IMR-90 (cell line): ENCODE measurements at regions not wholly inside any gene's neighbourhood (a gene's known extent, or its start where the extent isn't known, plus 50 kb on each side); places are given as distances from the start of the nearest gene placed in this dataset.

Experiments
- ATAC-seq: fragments of 200-7000 bp; cut with Tn5 transposase; 2 replicates; pipeline ENCODE4 v1.9.1; 2020; ENCODE audit warnings: low read depth, mild to moderate bottlenecking, moderate library complexity
- BruUV-seq: library from RNA; stranded (reverse); fragments of 400-500 nt; replicated peaks from 2 replicates; lab custom pipeline; 2021; lab: Mats Ljungman, UMichigan
- CTCF ChIA-PET: fragments of 300-600 bp; formaldehyde crosslinking; extraction: SDS; loops from one replicate; lab custom pipeline; 2021; ENCODE audit warnings: antibody characterized with exemption; lab: Yijun Ruan, JAX
- POLR2A ChIA-PET: fragments of 300-600 bp; sonication (Branson Sonifier 250); formaldehyde crosslinking; loops from one replicate; lab custom pipeline; 2022; ENCODE audit warnings: antibody characterized with exemption; ENCODE audit not compliant: unreplicated experiment; lab: Charles Lee
- DNase-seq: peaks from one replicate; pipeline ENCODE4 v3.0.0; 2013
- H2AFZ ChIP-seq: replicated peaks from 2 replicates; pipeline ENCODE3; 2013; ENCODE audit warnings: low read length, mild to moderate bottlenecking; ENCODE audit not compliant: poor library complexity
- H2AK5ac ChIP-seq: 2 replicates; pipeline ENCODE4 v1.6.1; 2013; ENCODE audit warnings: low read depth, low read length, inconsistent platforms
- H2AK9ac ChIP-seq: replicated peaks from 2 replicates; pipeline ENCODE3; 2013; ENCODE audit warnings: mild to moderate bottlenecking, low read depth, low read length, moderate library complexity; ENCODE audit not compliant: poor library complexity
- H2BK120ac ChIP-seq: 2 replicates; pipeline ENCODE4 v1.6.1; 2013; ENCODE audit warnings: low read depth, low read length, inconsistent platforms
- H2BK15ac ChIP-seq: 3 replicates; pipeline ENCODE4 v1.6.1; 2013; ENCODE audit warnings: low read depth, low read length, inconsistent platforms
- H2BK20ac ChIP-seq: 2 replicates; pipeline ENCODE4 v1.6.1; 2013; ENCODE audit warnings: low read depth, mild to moderate bottlenecking, inconsistent platforms, low read length, moderate library complexity
- H2BK5ac ChIP-seq: 2 replicates; pipeline ENCODE4 v1.6.1; 2013; ENCODE audit warnings: mild to moderate bottlenecking, low read depth, low read length, inconsistent platforms; ENCODE audit not compliant: poor library complexity, severe bottlenecking
- H3K14ac ChIP-seq: replicated peaks from 2 replicates; pipeline ENCODE4 v1.6.1; 2013; ENCODE audit warnings: low read depth, low read length, inconsistent platforms
- H3K18ac ChIP-seq: 2 replicates; pipeline ENCODE4 v1.6.1; 2013; ENCODE audit warnings: low read depth, low read length, control low read depth
- H3K23ac ChIP-seq: 2 replicates; pipeline ENCODE4 v1.6.1; 2013; ENCODE audit warnings: low read depth, low read length, inconsistent platforms
- H3K27ac ChIP-seq: 2 replicates; pipeline ENCODE4 v1.5.1; 2013; ENCODE audit warnings: mild to moderate bottlenecking, control low read depth, low read length; ENCODE audit not compliant: insufficient read depth
- H3K27me3 ChIP-seq: 2 replicates; pipeline ENCODE4 v1.6.1; 2013; ENCODE audit warnings: low read length; ENCODE audit not compliant: control insufficient read depth, insufficient read depth
- H3K36me3 ChIP-seq: 2 replicates; pipeline ENCODE4 v1.6.1; 2013; ENCODE audit warnings: low read length, mixed read lengths; ENCODE audit not compliant: control insufficient read depth, insufficient read depth
- H3K4ac ChIP-seq: 2 replicates; pipeline ENCODE4 v1.6.1; 2013; ENCODE audit warnings: low read depth, low read length, inconsistent platforms
- H3K4me1 ChIP-seq: 2 replicates; pipeline ENCODE4 v1.6.1; 2013; ENCODE audit warnings: low read length, mixed read lengths; ENCODE audit not compliant: control insufficient read depth, insufficient read depth
- H3K4me2 ChIP-seq: 2 replicates; pipeline ENCODE4 v1.6.1; 2013; ENCODE audit warnings: low read depth, mild to moderate bottlenecking, control low read depth, low read length, moderate library complexity
- H3K4me3 ChIP-seq: 2 replicates; pipeline ENCODE4 v1.5.1; 2013; ENCODE audit warnings: low read depth, mild to moderate bottlenecking, control low read depth, low read length, moderate library complexity; ENCODE audit not compliant: insufficient read depth
- H3K56ac ChIP-seq: 2 replicates; pipeline ENCODE4 v1.6.1; 2013; ENCODE audit warnings: low read length, inconsistent platforms; ENCODE audit not compliant: insufficient read depth; ENCODE audit errors: extremely low read depth
- H3K79me1 ChIP-seq, 2 experiments: 2 replicates each; pipeline ENCODE4 v1.6.1; 2013; ENCODE audit warnings: low read length in 2 of 2, inconsistent platforms in 1 of 2, low read depth in 1 of 2
- H3K9ac ChIP-seq: 2 replicates; pipeline ENCODE4 v1.6.1; 2013; ENCODE audit warnings: low read depth, low read length, control low read depth
- H3K9me1 ChIP-seq: 2 replicates; pipeline ENCODE4 v1.6.1; 2013; ENCODE audit warnings: low read length, inconsistent platforms; ENCODE audit not compliant: insufficient read depth
- H3K9me3 ChIP-seq: 2 replicates; pipeline ENCODE4 v1.6.1; 2013; ENCODE audit warnings: low read length; ENCODE audit not compliant: control insufficient read depth, insufficient read depth
- H4K20me1 ChIP-seq: 2 replicates; pipeline ENCODE4 v1.6.1; 2013; ENCODE audit warnings: low read length, inconsistent platforms; ENCODE audit not compliant: insufficient read depth
- H4K5ac ChIP-seq: 2 replicates; pipeline ENCODE4 v1.6.1; 2013; ENCODE audit warnings: mild to moderate bottlenecking, low read depth, low read length, control low read depth
- H4K8ac ChIP-seq, 2 experiments: 2 replicates each; pipeline ENCODE4 v1.6.1; 2013; ENCODE audit warnings: low read depth in 2 of 2, low read length in 2 of 2, control low read depth in 1 of 2, inconsistent platforms in 1 of 2
- H4K91ac ChIP-seq: 2 replicates; pipeline ENCODE4 v1.6.1; 2013; ENCODE audit warnings: low read depth, low read length, inconsistent platforms; ENCODE audit not compliant: insufficient read depth
- BHLHE40 ChIP-seq: fragments of 150-350 bp; IDR thresholded peaks from 2 replicates; pipeline ENCODE4 v1.6.1; 2016; ENCODE audit warnings: mild to moderate bottlenecking, low read depth, low read length
- CEBPB ChIP-seq: IDR thresholded peaks from 2 replicates; pipeline ENCODE4 v1.6.1; 2012; ENCODE audit warnings: low read depth, low read length, improper control_type of control experiment
- CHD1 ChIP-seq: IDR thresholded peaks from 2 replicates; pipeline ENCODE4 v1.6.1; 2012; ENCODE audit warnings: low read depth, low read length, improper control_type of control experiment
- FOS ChIP-seq: fragments of 150-350 bp; IDR thresholded peaks from 2 replicates; pipeline ENCODE4 v1.6.1; 2016; ENCODE audit warnings: low read depth, low read length
- MAFK ChIP-seq: IDR thresholded peaks from 2 replicates; pipeline ENCODE4 v1.6.1; 2012; ENCODE audit warnings: low read depth, low read length, improper control_type of control experiment
- MAZ ChIP-seq: IDR thresholded peaks from 2 replicates; pipeline ENCODE4 v1.6.1; 2012; ENCODE audit warnings: low read depth, mild to moderate bottlenecking, low read length, improper control_type of control experiment, moderate library complexity, borderline replicate concordance
- NFE2L2 ChIP-seq: fragments of 150-350 bp; IDR thresholded peaks from 2 replicates; pipeline ENCODE4 v1.6.1; 2016; ENCODE audit warnings: low read depth, mild to moderate bottlenecking, low read length
- POLR2A ChIP-seq: IDR thresholded peaks from 2 replicates; pipeline ENCODE4 v1.6.1; 2012; ENCODE audit warnings: mild to moderate bottlenecking, low read depth, low read length
- RAD21 ChIP-seq: IDR thresholded peaks from 2 replicates; pipeline ENCODE4 v1.6.1; 2012; ENCODE audit warnings: low read length, improper control_type of control experiment
- RCOR1 ChIP-seq: IDR thresholded peaks from 2 replicates; pipeline ENCODE4 v1.6.1; 2012; ENCODE audit warnings: mild to moderate bottlenecking, low read length, improper control_type of control experiment; ENCODE audit not compliant: insufficient replicate concordance
- RFX5 ChIP-seq: IDR thresholded peaks from 2 replicates; pipeline ENCODE4 v1.8.0; 2012; ENCODE audit warnings: low read depth, mild to moderate bottlenecking, low read length, moderate library complexity
- SMC3 ChIP-seq: fragments of 150-350 bp; IDR thresholded peaks from 2 replicates; pipeline ENCODE4 v1.6.1; 2016; ENCODE audit warnings: low read depth, mild to moderate bottlenecking, antibody characterized with exemption, low read length, moderate library complexity
- WGBS, 2 experiments: methylation state at CpG; one replicate each; pipeline versions ENCODE4 v1.1.5 to v1.1.7; 2013; ENCODE audit warnings: missing lambda C conversion rate in 2 of 2; ENCODE audit not compliant: insufficient read length in 1 of 2; ENCODE audit errors: extremely low coverage in 2 of 2; 5-methylcytosine and 5-hydroxymethylcytosine counted together
- dilution Hi-C: fragments of 300-500 bp; cut with HindIII; formaldehyde crosslinking; loops from one replicate; pipeline ENCODE4 v1.14.3; 2018; ENCODE audit warnings: low sequenced_read_pairs; ENCODE audit not compliant: unreplicated experiment
- in situ Hi-C: fragments of 300-500 bp; cut with MboI; formaldehyde crosslinking; loops from 3 replicates; pipeline ENCODE4 v1.14.3; 2019; ENCODE audit warnings: low sequenced_read_pairs, inconsistent platforms, mixed read lengths
- intact Hi-C: fragments of 100-400 bp; cut with micrococcal nuclease; formaldehyde crosslinking; loops from 2 replicates; pipeline ENCODE4 v1.10.0; 2022
- TF ChIP-seq, protein P1 (sequence below): fragments of 150-350 bp; IDR thresholded peaks from 2 replicates; pipeline ENCODE4 v1.6.1; 2016; ENCODE audit warnings: low read depth, mild to moderate bottlenecking, low read length, moderate library complexity, borderline replicate concordance
- TF ChIP-seq, protein P2 (sequence below): fragments of 150-350 bp; IDR thresholded peaks from 2 replicates; pipeline ENCODE4 v1.6.1; 2017; ENCODE audit warnings: mild to moderate bottlenecking, antibody characterized with exemption, low read length, low read depth
- TF ChIP-seq, protein P3 (sequence below): conservative IDR thresholded peaks from 2 replicates; pipeline ENCODE4 v1.5.1; 2012; ENCODE audit warnings: mild to moderate bottlenecking, low read depth, low read length, improper control_type of control experiment

DNA sequence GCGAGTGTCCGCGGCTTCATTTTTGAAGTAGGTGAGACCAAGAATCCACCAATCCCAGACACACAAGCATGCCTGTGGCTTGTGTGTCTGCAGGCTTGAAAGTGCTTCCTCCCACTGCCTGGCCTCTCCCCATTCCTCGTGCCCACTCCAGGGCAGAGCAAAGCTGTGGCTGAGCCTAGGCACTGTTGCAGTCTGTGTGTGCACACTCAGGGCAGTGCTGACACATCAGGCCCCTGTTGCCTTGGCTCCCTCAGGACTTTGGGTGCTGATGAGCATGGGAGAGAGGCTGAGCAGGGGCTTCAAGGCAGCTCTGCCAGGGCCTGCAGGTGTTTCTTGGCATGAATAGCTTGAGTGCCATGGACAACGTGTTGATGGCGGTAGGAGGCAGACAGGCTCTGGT is 776.7 kb downstream of the CDH11 start:
- no peak overlapping the region for H2AFZ ChIP-seq
- DNase-seq = no peak
- H3K4me2 ChIP-seq = no peak overlapping the region
- no peak for ATAC-seq
- in situ Hi-C loops = no loop called here
- H3K79me1 ChIP-seq = no peaks in the 10 kb centered on the region
- no peak overlapping the region for H3K18ac ChIP-seq
- WGBS, 2 experiments = no CpG with 5 or more reads among the region's 6 CpGs
- no peak overlapping the region for H4K8ac ChIP-seq
- no peak overlapping the region for H2BK20ac ChIP-seq
- no peak for TF ChIP-seq RAD21
- no peak for TF ChIP-seq POLR2A
- no peak for TF ChIP-seq CEBPB
- TF ChIP-seq MAZ = no peak
- TF ChIP-seq RFX5 = no peak
- TF ChIP-seq SMC3 = no peak
- TF ChIP-seq, protein P1, sequence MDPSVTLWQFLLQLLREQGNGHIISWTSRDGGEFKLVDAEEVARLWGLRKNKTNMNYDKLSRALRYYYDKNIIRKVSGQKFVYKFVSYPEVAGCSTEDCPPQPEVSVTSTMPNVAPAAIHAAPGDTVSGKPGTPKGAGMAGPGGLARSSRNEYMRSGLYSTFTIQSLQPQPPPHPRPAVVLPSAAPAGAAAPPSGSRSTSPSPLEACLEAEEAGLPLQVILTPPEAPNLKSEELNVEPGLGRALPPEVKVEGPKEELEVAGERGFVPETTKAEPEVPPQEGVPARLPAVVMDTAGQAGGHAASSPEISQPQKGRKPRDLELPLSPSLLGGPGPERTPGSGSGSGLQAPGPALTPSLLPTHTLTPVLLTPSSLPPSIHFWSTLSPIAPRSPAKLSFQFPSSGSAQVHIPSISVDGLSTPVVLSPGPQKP = no peak
- TF ChIP-seq, protein P2, sequence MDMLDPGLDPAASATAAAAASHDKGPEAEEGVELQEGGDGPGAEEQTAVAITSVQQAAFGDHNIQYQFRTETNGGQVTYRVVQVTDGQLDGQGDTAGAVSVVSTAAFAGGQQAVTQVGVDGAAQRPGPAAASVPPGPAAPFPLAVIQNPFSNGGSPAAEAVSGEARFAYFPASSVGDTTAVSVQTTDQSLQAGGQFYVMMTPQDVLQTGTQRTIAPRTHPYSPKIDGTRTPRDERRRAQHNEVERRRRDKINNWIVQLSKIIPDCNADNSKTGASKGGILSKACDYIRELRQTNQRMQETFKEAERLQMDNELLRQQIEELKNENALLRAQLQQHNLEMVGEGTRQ = no peak
- no peak for TF ChIP-seq BHLHE40
- no peak for TF ChIP-seq CHD1
- TF ChIP-seq, protein P3, sequence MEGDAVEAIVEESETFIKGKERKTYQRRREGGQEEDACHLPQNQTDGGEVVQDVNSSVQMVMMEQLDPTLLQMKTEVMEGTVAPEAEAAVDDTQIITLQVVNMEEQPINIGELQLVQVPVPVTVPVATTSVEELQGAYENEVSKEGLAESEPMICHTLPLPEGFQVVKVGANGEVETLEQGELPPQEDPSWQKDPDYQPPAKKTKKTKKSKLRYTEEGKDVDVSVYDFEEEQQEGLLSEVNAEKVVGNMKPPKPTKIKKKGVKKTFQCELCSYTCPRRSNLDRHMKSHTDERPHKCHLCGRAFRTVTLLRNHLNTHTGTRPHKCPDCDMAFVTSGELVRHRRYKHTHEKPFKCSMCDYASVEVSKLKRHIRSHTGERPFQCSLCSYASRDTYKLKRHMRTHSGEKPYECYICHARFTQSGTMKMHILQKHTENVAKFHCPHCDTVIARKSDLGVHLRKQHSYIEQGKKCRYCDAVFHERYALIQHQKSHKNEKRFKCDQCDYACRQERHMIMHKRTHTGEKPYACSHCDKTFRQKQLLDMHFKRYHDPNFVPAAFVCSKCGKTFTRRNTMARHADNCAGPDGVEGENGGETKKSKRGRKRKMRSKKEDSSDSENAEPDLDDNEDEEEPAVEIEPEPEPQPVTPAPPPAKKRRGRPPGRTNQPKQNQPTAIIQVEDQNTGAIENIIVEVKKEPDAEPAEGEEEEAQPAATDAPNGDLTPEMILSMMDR = no peak
- no peak for TF ChIP-seq RCOR1
- TF ChIP-seq NFE2L2 = no peak
- TF ChIP-seq FOS = no peak
- no peak for TF ChIP-seq MAFK
- intact Hi-C loops = no loop called here
- dilution Hi-C loops = no loop called here
- no peaks in the 10 kb centered on the region for H3K27me3 ChIP-seq
- no peak overlapping the region for H2AK5ac ChIP-seq
- H2AK9ac ChIP-seq = no peak overlapping the region
- ChIA-PET CTCF (no interaction called here), POLR2A (no interaction called here)
- H3K4ac ChIP-seq = no peak overlapping the region
- H3K9me1 ChIP-seq = no peaks in the 10 kb centered on the region
- no peak overlapping the region for H3K14ac ChIP-seq
- no peak overlapping the region for H3K4me3 ChIP-seq
- no peaks in the 10 kb centered on the region for H3K36me3 ChIP-seq
- H3K9me3 ChIP-seq = no peaks in the 10 kb centered on the region
- no peaks in the 10 kb centered on the region for H3K4me1 ChIP-seq
- no peak overlapping the region for H3K56ac ChIP-seq
- H4K91ac ChIP-seq = no peak overlapping the region
- H2BK120ac ChIP-seq = no peak overlapping the region
- H3K27ac ChIP-seq = no peak overlapping the region
- no peak overlapping the region for H2BK15ac ChIP-seq
- no peaks in the 10 kb centered on the region for H4K20me1 ChIP-seq
- no peak overlapping the region for H3K23ac ChIP-seq
- no TSS peak for BruUV-seq
- H2BK5ac ChIP-seq = no peak overlapping the region
- H4K5ac ChIP-seq = no peak overlapping the region
- no peak overlapping the region for H3K9ac ChIP-seq
